NB4 (cell line): ENCODE measurements at regions not wholly inside any gene's neighbourhood (a gene's known extent, or its start where the extent isn't known, plus 50 kb on each side); places are given as distances from the start of the nearest gene placed in this dataset.

Source experiments
- MYC ChIP-seq: IDR thresholded peaks from 2 replicates; pipeline ENCODE4 v1.6.1; 2011; ENCODE audit warnings: low read depth, low read length
- POLR2A ChIP-seq: IDR thresholded peaks from 2 replicates; pipeline ENCODE4 v1.6.1; 2011; ENCODE audit warnings: mild to moderate bottlenecking; ENCODE audit not compliant: insufficient read length; ENCODE audit errors: extremely low read depth
- TF ChIP-seq, protein P1 (sequence below): IDR thresholded peaks from one replicate; pipeline ENCODE4 v1.5.1; 2012; ENCODE audit warnings: low read depth, low read length

DNA sequence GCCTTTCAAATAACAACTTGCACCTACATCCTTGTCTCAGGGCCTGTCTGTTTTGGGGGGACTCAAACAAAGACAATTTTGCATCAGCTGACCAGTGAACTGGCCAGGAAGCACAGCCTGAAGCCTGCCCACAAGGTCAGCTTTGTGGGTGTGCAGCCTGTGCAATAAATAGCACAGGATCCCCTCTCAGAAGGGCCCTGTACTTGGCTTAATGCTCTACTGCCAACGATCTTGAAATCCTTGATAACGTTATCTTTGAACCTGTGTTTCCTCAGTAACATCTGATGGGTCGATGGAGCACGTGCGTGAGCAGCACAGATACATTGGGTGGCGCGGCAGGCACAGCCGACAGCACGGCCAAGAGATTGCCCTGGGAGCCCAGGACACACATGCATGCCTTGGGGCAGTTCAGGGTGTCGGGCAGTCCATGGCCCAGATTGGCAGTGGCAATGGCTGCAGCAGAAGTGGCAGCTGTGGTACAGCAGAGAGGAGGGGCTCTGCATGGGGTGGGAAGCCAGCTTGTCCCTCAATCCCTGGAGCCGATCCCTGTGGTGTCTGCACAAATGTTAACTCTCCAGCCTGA is 58.8 kb upstream of the ATP6AP2 start:
- TF ChIP-seq, protein P1, sequence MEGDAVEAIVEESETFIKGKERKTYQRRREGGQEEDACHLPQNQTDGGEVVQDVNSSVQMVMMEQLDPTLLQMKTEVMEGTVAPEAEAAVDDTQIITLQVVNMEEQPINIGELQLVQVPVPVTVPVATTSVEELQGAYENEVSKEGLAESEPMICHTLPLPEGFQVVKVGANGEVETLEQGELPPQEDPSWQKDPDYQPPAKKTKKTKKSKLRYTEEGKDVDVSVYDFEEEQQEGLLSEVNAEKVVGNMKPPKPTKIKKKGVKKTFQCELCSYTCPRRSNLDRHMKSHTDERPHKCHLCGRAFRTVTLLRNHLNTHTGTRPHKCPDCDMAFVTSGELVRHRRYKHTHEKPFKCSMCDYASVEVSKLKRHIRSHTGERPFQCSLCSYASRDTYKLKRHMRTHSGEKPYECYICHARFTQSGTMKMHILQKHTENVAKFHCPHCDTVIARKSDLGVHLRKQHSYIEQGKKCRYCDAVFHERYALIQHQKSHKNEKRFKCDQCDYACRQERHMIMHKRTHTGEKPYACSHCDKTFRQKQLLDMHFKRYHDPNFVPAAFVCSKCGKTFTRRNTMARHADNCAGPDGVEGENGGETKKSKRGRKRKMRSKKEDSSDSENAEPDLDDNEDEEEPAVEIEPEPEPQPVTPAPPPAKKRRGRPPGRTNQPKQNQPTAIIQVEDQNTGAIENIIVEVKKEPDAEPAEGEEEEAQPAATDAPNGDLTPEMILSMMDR, result no peak
- TF ChIP-seq POLR2A (no peak), MYC (no peak)
